Smooth muscle cell of the brain vasculature (primary cell): ENCODE measurements at regions not wholly inside any gene's neighbourhood (a gene's known extent, or its start where the extent isn't known, plus 50 kb on each side); places are given as distances from the start of the nearest gene placed in this dataset.

Experiments
- DNase-seq: peaks from one replicate; pipeline ENCODE4 v3.0.0-alpha.2; 2012; ENCODE audit warnings: low read depth, low spot score

DNA sequence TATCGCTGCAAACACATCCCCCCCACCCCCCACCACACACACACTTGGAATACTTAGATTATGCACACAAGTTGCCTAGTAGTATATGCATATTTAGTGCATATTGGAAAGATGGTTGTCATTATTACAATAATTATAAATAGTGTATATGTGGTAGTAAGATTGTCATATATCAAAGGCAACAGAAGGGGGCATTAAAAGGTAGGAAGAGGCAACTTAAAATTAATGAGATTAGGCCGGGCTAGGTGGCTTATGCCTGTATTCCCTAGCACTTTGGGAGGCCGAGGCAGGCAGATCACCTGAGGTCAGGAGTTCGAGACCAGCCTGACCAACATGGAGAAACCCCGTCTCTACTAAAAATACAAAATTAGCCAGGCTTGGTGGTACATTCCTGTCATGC is 52.1 kb downstream of the GSC start:
- no peak for DNase-seq

DNA sequence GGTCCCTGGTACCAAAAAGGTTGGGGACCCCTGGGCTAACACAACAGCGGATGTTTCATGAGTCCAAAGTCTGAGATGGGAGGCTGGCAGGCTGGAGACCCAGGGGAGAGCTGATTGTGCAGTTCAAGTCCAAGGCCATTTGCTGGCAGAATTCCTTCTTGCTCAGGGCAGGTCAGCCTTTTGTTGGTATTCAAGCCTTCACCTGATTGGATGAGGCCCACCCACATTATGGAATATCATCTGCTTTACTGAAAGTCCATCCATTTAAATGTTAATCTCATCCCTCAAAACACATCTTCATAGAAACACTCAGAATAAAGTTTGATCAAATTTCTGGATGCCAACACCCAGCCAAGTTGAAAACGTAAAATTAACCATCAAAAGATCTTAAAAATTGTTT is 52.9 kb downstream of the GSC start:
- no peak for DNase-seq

DNA sequence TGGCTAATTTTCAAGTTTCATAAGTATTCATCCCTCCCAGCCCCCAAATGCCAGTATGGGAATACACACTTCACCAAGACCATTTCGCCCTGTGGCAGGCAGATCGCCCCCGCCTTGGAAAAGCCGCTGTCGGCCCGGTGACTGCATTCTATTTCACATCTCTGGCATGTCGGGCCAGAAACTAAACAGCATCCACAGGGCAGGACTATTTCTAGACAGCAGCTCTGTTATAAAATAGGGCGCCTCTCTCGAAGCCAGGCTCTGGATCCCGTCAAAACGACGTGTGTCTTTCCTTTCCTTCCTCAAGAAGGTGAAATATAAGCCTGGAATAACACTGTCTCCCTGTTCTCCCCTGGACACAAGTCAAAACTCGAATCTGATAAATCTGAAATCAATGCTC is 56.8 kb downstream of the GSC start:
- DNase-seq: no peak

DNA sequence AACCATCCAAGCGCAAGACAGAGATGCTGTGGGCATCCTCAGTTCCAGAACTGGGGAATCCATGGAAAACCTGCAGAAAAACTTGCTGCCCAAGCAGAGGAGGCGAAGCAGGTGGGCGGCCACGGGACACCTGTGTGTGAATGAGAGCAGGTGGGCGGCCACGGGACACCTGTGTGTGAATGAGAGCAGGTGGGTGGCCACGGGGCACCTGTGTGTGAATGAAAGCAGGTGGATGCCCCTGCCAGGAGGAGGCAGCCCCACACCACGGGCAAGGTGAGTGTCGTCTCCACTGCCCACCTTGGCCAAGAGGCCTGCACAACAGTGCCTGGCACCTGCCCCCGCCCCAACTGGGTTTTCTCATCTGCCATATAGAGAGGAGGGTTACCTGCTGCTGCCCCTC is 59.2 kb downstream of the GSC start:
- DNase-seq: no peak

DNA sequence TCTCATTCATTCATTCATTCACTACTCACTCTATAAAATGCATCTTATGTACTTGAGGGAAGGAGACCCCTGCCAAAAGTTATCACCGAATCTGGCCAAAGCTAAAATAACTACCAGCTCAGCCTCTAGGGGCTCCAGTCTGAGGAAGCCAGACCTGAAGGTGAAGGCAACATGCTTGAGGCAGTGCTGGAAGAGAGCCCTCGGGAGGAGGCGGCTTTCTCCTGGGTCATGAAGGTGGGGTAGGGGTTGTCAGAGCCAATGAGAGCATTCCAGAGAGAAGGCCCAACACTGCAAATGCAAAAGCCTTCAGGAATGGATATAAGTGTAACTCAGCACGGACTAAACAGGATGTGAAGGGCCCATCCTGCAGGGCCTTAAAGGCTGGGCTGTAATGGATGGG is 62.4 kb downstream of the GSC start:
- no peak for DNase-seq

DNA sequence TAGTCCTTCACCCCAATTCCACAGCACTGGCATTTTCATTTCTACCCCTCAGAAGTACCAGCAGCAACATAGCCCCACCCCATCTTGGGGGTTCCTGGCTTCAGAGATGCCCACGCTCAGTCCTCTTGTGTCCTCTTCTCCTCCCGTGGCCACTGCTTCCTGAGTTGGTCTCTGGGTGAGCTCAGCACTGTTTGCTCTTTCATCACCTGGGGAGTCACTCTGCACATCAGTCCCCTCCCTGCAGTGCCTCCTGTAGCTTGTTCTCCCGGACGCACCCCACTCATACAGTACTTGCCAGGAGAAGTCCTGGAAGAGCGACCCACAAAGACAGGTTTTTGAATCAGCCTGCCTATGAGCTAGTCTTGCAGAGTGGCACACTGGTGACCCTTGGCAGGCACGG is 63.8 kb downstream of the GSC start:
- no peak for DNase-seq

DNA sequence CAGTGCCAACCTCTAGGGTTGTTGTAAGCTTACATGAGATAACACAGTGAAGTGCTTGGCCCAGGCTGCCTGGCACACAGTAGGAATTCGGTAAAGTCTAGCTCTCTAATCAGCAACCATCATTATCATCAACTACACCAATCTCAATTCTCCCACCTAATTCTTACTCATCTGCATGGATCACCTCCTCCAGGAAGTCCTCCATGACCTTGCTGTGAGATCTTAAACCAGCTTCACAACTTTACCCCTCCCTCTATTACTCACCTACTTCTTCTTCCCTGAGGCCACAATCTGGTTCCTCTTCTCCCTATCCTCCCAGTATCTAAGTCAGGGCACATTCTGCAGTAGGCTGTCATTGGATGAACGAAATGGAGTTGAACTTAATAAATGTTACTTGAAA is 67.3 kb downstream of the GSC start:
- DNase-seq: no peak

DNA sequence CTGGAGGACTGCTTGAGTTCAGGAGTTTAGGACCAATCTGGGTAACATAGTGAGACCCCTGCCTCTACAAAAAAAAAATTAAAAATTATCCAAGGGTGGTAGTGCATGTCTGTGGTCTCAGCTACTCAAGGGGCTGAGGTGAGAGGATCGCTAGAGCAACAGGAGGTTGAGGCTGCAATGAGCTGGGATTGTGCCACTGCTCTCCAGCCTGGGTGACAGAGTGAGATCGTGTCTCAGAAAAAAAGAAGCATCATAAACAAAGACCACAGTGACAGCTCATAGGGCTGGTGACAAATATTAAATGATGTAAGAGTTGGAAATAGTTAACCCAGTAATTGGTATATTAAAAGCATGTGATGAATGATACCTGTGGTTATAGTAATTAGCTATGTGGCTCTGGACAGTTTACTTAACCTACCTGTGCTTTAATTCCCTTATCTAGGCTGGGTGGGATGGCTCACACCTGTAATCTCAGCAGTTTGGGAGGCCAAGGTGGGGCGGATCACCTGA is 68.0 kb downstream of the GSC start:
- DNase-seq: no peak

DNA sequence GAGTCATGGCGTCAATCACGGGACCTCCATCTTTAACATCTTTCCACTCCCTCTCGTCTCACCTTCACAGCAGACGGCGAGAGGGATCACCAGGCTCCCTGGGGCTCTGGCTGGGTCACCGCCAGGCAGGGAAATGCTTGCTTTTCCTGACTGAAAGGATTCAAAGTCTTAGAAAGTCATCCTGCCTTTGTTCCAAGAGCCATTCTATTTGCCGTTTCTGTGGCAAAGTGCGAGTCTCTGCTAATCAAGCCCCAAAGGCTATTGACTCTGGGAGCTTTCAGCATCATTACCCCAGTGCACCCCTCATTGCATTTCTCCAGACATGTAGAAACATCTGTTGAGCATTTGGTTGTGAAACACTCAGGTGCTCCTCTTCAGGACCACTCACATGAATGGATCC is 69.6 kb downstream of the GSC start:
- no peak for DNase-seq

DNA sequence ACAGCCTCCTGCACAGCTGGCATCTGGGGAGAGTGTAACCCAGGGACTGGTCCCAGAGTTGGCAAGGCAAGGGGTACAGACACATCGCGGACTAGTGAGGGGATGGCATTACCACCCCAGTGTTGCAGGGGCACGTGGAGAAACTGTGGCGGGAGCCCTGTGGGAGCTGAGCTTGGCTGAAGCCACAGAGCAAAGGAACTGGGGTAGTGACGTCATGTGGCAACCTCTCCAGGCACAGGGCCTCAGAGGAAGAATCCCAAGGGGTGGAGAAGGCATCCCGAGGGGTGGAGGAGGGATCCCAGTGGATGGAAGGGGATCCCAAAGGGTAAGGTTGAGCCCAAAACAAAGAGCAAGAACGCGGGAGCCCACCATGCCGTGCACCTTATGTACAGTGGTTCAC is 70.1 kb downstream of the GSC start:
- DNase-seq: no peak

DNA sequence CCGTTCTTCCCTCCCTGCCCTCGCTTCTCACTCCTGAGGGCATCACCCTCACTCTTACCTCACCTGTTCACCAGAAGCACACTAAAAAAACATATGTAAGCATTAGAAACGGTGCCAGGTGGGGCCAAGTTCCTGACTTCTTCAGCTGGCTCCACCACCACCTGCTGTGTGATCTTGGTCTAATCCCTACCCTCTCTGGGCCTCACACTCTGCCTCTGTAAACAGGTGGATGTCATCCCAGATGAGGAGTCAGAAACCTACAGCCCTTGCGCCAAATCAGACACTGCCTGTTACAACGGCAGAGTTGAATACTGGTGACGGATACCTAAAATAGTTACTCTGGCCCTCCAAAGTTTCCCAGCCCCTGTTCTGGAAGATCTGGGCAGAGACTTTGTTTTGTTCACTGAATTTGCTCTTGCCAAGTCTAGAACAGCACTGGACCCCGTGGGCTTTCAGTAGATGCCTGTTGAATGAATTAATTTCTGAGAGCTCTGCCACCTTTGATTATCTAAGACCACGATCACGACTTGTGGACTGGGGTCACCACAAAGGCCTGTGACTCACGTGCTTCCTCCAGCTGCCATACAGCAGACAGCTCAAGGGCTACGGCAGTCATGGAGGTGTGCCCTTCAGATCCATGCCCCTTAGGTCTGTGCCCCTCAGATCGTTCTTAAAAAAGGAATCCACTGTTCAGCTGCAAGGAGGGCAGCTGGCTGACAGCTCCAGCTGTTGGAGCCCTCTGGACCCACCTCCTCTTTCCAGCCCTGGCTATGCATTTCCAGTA is 71.9 kb downstream of the GSC start:
- no peak for DNase-seq

DNA sequence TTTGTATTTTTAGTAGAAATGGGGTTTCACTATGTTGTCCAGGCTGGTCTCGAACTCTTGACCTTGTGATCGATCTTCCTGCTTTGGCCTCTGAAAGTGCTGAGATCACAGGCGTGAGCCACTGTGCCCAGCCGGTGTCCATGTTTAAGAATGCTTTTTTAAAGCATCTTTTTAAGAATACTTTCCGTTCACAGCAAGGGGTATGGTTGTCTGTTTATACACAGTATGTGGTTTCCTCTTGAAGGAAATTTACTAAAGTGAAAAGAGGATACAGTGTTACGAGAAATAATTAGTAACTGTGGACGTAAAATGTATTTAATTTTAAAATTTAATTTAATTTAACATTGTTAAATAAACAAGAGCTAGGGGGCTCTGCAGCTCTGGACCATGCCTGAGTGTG is 73.4 kb downstream of the GSC start:
- DNase-seq: peak; percentile 71

DNA sequence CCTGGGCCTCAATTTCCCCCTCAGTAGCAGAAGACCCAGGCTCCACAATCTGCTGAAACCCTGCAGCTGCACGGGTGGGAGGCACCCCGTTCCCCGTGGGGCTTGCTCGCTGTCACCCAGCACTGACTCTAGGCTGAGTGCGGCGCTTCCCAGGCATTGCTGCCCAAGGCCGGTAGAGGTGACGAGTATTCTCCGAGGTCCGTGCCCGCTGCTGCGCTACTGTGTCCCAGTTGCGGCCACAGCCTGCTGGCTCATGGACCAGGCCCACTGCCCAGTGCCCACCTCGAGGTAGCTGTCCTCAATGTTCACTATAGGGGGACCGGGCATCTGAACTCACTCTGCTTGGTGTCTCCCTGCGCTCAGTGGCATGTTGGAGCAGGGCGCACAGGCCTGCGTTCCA is 74.7 kb downstream of the GSC start:
- no peak for DNase-seq

DNA sequence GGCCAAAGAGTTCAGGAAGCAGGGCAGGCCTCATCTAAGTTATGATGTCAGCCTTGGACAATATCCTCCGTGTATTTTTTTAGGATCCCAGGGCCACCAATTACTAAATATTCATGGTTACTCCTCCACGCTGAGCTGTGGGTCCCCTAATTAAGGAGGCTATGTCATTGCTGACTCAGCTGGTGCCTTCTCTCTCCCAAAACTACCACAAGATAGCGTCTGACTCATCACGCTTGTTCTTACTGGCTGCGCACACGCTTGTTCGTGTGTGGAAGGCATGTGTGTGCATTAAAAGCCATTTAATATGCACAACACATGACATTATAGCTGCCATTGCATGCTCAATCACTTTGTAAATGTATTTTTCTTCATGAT is 78.3 kb downstream of the GSC start:
- DNase-seq: no peak

DNA sequence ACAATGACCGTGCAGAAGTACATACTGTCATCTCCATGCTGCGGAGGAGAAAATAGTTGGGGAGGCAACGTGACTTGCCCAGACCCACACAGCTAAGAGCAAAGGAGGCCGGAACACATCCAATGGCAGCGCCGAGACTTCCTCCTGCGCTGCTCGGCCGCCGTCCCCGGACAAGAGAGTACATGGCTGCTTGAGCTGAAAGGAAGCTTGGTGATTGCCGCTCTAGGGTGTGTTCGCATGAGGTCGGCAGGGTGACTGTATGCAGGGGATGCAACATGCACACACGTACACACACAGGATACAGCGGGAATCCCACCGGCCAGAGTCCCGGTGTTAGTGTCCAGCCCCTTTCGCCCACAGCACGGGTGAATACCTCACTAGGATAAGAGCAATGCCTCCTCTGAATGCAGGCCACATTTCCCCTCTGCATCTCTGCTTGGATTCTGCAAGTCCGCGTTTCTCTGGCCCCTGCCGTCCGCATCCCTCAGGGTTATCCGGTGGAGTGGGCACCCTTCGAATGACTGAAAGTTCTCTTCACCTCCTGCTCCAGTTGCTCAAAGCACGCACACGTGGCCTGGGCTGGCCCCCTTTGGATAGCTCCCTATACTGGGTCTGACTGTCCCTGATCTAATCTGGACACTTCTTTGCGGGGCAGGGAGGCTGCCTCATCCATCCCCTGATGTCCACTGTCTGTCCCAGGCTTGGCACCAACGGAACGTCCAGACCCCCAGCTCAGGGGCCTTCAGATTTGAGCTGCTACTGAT is 78.8 kb downstream of the GSC start:
- no peak for DNase-seq

DNA sequence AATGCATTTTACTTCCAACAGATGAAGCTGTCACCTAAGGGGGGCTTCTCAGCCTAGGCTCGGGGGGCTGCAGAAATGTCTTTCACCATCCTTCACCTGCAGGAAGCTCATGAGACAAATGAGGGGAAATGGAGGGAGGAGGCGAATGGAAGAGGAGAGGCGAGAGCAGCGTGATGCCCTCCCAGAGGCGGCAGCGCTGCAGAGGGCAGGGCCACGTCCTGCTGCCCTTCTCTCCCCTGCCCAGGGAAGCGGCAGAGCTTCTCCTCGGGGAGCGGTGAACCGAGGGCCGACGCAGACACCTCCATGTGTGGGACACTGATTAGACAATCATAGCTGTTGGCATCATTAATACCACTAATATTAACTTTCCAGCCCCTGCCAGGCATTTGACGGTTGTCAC is 78.3 kb downstream of the SERPINA3 start:
- no peak for DNase-seq

DNA sequence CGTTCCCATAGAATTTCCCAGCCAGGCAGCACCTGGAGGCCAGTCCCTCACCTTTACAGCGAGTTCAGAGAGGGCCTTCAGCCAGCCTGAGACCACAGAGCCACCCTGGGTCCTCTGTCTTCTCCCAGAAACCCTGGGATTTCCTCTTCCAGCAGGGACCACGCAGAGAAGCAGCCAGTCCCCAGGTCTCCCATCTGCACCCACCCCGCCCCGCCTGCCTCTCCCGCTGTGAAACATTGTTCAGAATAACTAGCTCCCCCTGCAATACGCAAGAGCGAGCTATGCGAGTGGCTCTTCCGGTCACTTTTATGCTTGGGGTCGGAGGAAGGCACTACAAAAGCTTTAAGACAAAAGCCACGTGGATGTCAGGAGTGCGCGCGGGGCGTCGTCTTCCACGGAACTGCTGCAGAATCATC is 77.8 kb downstream of the SERPINA3 start:
- DNase-seq: no peak

DNA sequence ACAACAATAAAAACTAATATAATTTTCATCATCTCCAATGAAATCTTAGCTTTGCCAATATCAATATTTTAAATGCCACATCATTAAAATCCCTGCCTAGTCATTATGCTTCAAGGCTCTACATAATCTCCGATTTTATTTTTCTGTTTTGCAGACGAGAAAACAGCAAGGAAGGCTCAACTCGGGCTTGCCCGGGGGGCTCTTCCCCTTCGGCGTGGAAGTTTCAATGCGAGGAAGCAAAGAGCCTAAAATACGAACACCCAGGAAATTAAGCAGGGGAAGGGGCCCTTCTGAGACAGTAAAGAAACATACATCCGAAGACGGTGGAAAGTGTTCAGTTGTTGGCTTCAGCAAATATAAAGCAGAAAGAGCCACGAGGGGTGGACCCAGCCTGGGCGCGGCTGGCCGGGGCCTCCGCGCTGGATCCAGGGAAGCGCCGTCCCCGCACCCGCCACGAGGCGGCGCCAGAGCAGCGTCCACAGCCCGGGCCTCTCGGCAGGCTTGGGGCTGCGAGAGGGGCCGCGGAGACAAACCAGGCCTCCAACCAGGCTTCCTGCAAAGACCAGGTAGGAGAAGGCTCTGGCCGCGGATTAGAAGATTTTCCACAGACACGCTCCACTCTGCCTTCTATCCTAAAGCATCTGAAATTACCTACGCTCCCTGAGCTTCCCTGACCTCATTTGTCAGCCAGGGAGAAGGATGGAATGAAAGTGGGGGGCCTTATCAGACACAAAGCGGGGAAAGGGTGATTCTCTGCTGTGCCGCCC is 77.2 kb downstream of the SERPINA3 start:
- no peak for DNase-seq

DNA sequence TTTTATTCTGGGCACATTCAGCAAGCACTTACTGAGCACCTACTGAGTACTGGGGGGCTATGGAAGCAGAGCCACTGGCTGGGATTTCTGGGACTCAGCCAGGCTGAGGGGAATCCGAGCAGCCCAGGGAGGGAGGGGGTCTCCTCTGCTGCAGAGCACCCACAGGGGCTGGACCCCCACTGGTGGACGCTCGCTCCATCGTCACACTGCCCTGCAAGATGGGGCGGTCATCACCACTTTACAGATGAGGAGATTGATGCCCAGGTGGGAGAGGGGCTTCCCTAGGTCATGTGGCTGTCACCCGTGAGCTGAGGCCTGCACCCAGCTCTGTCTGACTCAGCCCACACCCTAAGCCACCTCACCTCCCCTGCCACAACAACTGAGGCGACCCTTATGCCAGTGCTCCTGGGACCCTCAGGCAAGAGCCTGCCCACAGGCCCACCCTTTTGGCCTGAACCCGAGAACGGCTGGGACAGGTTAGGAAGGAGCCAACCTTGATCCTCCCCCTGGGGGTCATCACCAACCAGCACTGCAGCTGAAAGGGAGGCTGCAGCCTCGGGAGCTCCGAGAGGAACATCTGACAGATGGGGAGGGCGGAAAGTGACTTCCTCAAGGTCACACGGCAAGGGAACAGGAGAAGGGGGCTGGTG is 74.4 kb downstream of the SERPINA3 start:
- DNase-seq: no peak

DNA sequence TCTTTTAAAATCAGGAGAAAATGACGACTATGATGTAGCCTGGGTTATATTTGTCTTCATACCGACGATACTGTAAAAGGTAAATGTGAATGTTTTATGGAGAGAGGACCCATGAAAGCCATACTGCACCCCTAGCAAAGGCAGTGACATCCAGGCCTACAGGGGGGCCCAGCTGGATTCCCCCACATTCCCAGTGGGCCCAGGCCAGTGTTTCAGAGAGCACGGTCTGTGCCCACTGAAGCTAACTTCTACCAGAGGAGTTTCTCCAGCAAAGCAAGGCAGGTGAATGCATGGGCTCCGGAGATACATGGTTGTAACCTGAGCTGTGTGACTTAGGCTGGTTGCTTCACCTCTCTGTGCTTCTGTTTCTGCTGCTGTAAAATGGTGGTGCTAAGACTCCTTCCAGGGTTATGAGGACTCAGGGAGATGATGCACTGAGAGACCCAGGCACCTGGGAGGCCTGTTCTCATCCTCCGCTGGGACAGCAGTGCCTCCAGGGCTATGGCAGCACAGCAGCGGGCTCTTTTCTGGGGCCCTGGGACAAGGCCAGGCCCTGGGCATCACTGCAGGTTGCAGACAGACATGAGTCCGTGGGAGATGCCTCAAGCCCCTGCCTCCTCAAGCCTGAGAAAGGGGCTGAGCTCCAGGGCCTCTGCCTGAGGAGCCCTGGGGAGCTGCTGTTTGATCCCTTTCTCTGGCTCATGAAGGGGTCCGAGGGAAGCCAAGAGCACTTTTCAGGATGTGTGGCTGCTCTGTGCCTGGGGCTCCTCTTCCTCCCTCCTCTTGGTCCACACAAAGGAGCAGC is 73.7 kb downstream of the SERPINA3 start:
- no peak for DNase-seq

DNA sequence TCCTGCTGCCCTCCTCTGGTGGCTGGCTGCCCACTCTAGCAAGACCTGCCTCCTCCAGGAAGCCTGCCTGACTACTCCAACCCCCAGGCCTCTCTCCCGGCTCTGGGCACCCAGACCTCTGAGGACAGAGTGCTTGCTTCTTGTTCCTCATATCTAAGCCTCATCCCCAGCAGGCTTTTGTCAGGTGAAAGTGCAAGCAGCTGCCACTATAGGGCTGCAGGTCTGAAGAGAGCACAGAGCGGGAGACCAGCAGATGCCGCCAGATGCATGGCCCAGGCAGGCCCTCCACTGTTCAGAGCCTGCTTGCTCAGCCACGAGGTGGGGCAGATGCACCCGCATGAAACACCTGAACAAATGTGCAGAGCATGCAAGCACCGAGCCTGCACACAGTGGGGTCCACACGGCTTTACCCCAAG is 73.0 kb downstream of the SERPINA3 start:
- no peak for DNase-seq
